Ishikawa (cell line): ENCODE measurements at regions not wholly inside any gene's neighbourhood (a gene's known extent, or its start where the extent isn't known, plus 50 kb on each side); places are given as distances from the start of the nearest gene placed in this dataset.

Experiments
- TAF1 ChIP-seq: IDR thresholded peaks from 2 replicates; pipeline ENCODE4 v1.6.1; 2012; ENCODE audit warnings: low read depth, mild to moderate bottlenecking
- TF ChIP-seq, protein P1 (sequence below): IDR thresholded peaks from 2 replicates; pipeline ENCODE4 v1.6.1; 2012; ENCODE audit warnings: low read depth, mild to moderate bottlenecking

DNA sequence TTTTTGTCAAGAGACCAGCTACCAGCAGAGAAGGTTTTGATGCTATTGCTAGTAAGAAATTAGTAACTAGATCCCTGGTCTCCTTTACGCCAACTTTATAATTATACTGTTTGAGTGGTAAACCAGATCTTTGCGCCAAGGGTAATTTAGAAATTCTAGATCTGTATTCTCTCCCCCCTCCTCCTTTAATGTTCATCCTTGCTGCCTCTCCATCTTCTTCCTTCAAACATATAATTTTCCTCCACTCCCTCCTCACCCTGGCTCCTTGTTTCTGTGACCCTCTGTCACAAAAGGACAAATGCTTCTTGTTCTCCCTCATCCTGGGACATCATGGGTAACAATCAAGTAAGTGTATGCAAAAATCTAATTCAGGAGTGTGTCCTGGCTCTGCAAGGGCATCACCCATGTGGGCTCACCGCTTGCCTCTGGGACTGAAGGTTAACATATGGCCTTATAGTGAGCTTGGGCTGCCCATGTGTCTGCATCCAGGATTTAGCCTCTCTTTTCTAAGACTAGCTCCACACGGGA, 121.2 kb downstream of the BAMBI start:
- no peak for TF ChIP-seq TAF1
- TF ChIP-seq, protein P1, sequence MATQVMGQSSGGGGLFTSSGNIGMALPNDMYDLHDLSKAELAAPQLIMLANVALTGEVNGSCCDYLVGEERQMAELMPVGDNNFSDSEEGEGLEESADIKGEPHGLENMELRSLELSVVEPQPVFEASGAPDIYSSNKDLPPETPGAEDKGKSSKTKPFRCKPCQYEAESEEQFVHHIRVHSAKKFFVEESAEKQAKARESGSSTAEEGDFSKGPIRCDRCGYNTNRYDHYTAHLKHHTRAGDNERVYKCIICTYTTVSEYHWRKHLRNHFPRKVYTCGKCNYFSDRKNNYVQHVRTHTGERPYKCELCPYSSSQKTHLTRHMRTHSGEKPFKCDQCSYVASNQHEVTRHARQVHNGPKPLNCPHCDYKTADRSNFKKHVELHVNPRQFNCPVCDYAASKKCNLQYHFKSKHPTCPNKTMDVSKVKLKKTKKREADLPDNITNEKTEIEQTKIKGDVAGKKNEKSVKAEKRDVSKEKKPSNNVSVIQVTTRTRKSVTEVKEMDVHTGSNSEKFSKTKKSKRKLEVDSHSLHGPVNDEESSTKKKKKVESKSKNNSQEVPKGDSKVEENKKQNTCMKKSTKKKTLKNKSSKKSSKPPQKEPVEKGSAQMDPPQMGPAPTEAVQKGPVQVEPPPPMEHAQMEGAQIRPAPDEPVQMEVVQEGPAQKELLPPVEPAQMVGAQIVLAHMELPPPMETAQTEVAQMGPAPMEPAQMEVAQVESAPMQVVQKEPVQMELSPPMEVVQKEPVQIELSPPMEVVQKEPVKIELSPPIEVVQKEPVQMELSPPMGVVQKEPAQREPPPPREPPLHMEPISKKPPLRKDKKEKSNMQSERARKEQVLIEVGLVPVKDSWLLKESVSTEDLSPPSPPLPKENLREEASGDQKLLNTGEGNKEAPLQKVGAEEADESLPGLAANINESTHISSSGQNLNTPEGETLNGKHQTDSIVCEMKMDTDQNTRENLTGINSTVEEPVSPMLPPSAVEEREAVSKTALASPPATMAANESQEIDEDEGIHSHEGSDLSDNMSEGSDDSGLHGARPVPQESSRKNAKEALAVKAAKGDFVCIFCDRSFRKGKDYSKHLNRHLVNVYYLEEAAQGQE: no peak
